Lung (tissue), 11 donors: ENCODE measurements at regions not wholly inside any gene's neighbourhood (a gene's known extent, or its start where the extent isn't known, plus 50 kb on each side); places are given as distances from the start of the nearest gene placed in this dataset.
"Not testable (repeated sequence)": the region's sequence is repeated elsewhere in the genome, so short reads cannot be mapped to it uniquely, and the experiment has no call there.

Source experiments
- ATAC-seq: fragments of 200-7000 bp; cut with Tn5 transposase; one replicate; pipeline ENCODE4 v1.9.1; 2020; ENCODE audit warnings: moderate number of reproducible peaks; ENCODE audit not compliant: insufficient read depth, low FRiP score
- DNase-seq, 3 donors: peaks; one replicate each; pipeline ENCODE4 v3.0.0-alpha.2; 2013 to 2017
- H3K27ac ChIP-seq, 2 donors: one replicate each; pipeline ENCODE4 v1.5.1; 2013; ENCODE audit warnings: mild to moderate bottlenecking in 2 of 2, moderate library complexity in 2 of 2, control low read depth in 1 of 2, inconsistent platforms in 1 of 2, low read depth in 1 of 2, low read length in 1 of 2
- H3K27me3 ChIP-seq, 3 donors: one replicate each; pipeline ENCODE4 v1.5.1; 2013; ENCODE audit warnings: low read length in 2 of 3; ENCODE audit not compliant: control insufficient read depth in 3 of 3, insufficient read depth in 3 of 3
- H3K36me3 ChIP-seq, 4 donors: one replicate each; pipeline ENCODE4 v1.5.1; 2013; ENCODE audit warnings: low read length in 4 of 4, mild to moderate bottlenecking in 1 of 4, moderate library complexity in 1 of 4; ENCODE audit not compliant: control insufficient read depth in 4 of 4, insufficient read depth in 4 of 4
- H3K4me1 ChIP-seq, 5 donors: one replicate each; pipeline ENCODE4 v1.5.1; 2013; ENCODE audit warnings: low read length in 5 of 5, mild to moderate bottlenecking in 2 of 5, moderate library complexity in 1 of 5; ENCODE audit not compliant: control insufficient read depth in 5 of 5, insufficient read depth in 5 of 5
- H3K4me3 ChIP-seq: one replicate; pipeline ENCODE4 v1.5.1; 2013; ENCODE audit warnings: mild to moderate bottlenecking, control low read depth, moderate library complexity
- H3K9ac ChIP-seq, 2 donors: one replicate each; pipeline ENCODE4 v1.5.1; 2013; ENCODE audit warnings: low read length in 2 of 2, control low read depth in 1 of 2; ENCODE audit not compliant: insufficient read depth in 1 of 2
- H3K9me3 ChIP-seq, 4 donors: one replicate each; pipeline ENCODE4 v1.5.1; 2013; ENCODE audit warnings: low read length in 3 of 4, mild to moderate bottlenecking in 1 of 4, moderate library complexity in 1 of 4; ENCODE audit not compliant: control insufficient read depth in 4 of 4, insufficient read depth in 3 of 4
- WGBS, 2 donors: extraction: QIAGEN DNeasy Blood & Tissue Kit; methylation state at CpG; one replicate each; pipeline ENCODE4 v1.1.7; 2013; 5-methylcytosine and 5-hydroxymethylcytosine counted together
- TF ChIP-seq, protein P1 (sequence below): IDR thresholded peaks from 2 replicates; pipeline ENCODE4 v1.5.1; 2012; ENCODE audit warnings: mild to moderate bottlenecking; ENCODE audit errors: control extremely low read depth, extremely low read depth
- donor health status: control.
- donor health status: control.
- donor health status: Bipolar disorder and iron deficiency.
- donor health status: healthy.
- donor health status: DM: yes; HTN: yes; CAD: no.

DNA sequence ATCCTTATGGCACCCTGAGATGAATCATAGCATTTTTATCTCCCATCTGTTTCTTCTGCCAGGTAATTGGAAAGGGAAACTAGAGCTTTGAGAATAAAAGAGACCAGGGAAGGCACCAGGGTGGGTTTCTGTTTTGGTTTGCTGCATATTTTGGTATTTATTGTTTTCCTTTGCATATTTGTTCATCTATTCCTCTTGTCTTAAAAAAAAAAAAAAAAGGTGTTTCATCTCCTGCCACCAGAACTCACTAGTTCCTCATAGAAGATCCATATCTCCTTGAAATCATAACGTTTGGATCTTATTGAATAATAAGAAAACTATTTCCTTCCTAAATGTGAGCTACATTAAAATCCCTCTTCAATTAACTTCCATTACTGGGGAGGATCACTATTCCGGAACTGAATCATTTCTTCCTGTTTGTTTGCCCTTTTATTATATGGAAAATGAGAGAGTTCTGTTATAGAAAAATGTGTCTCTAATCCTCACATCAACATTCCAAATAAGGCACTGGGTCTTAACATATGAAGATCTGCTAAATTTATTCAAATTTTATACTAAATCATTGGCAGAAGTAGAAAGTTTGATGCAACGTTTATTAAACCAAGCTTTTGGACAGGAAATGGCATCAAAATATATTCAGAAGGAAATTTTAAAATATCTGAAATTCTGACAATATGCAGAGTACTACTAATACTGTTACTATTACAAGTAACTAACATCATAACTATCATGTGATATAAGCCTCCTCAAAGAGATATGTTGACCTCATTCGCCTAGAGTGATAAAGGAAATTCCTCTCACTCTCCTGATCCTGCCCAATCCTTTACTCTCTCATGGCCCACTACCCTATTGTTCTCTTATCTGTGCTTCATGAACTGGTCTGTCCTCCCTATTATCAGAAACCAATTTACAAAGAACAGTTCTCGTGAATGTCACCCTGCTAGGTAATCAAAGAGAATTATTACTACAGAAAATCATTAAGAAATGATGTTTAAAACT is 229.4 kb upstream of the RSPO3 start:
- 70 to 76% methylated on average over 5 of the region's 5 CpGs for WGBS, 2 donors
- no peak overlapping the region for H3K9ac ChIP-seq
- no peak overlapping the region for H3K27ac ChIP-seq
- H3K27me3 ChIP-seq = no peaks in the 10 kb centered on the region
- ATAC-seq (no peak), DNase-seq (no peak)
- no peaks in the 10 kb centered on the region for H3K9me3 ChIP-seq
- peaks cover 0 to 4% (median 0%) of the 10 kb centered on the region in 5 donors for H3K4me1 ChIP-seq
- TF ChIP-seq, protein P1, sequence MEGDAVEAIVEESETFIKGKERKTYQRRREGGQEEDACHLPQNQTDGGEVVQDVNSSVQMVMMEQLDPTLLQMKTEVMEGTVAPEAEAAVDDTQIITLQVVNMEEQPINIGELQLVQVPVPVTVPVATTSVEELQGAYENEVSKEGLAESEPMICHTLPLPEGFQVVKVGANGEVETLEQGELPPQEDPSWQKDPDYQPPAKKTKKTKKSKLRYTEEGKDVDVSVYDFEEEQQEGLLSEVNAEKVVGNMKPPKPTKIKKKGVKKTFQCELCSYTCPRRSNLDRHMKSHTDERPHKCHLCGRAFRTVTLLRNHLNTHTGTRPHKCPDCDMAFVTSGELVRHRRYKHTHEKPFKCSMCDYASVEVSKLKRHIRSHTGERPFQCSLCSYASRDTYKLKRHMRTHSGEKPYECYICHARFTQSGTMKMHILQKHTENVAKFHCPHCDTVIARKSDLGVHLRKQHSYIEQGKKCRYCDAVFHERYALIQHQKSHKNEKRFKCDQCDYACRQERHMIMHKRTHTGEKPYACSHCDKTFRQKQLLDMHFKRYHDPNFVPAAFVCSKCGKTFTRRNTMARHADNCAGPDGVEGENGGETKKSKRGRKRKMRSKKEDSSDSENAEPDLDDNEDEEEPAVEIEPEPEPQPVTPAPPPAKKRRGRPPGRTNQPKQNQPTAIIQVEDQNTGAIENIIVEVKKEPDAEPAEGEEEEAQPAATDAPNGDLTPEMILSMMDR = no peak
- H3K36me3 ChIP-seq = no peaks in the 10 kb centered on the region
- no peak overlapping the region for H3K4me3 ChIP-seq

GRCh38 chr6:126890055-126890454 is 228.4 kb upstream of the RSPO3 start:
- ATAC-seq (no peak), DNase-seq (no peak)
- TF ChIP-seq, protein P1 = no peak
- H3K4me3 ChIP-seq = no peak overlapping the region
- H3K9me3 ChIP-seq = no peaks in the 10 kb centered on the region
- no peak overlapping the region for H3K9ac ChIP-seq
- H3K4me1 ChIP-seq = peaks cover 0 to 4% (median 0%) of the 10 kb centered on the region in 5 donors
- H3K36me3 ChIP-seq = no peaks in the 10 kb centered on the region
- no peak overlapping the region for H3K27ac ChIP-seq
- WGBS, 2 donors = 83 to 88% methylated on average over 2 of the region's 2 CpGs
- H3K27me3 ChIP-seq = no peaks in the 10 kb centered on the region

- Histone ChIP-seq H3K36me3 (no peaks in the 10 kb centered on the region), H3K9ac (no peak overlapping the region), H3K4me1 (peaks cover 0 to 4% (median 0%) of the 10 kb centered on the region in 5 donors), H3K27me3 (no peaks in the 10 kb centered on the region), H3K27ac (no peak overlapping the region), H3K9me3 (no peaks in the 10 kb centered on the region), H3K4me3 (no peak overlapping the region)
- WGBS, 2 donors = 79 to 84% methylated on average over 1 of the region's 1 CpG
- TF ChIP-seq, protein P1 = no peak
- no peak for DNase-seq
- no peak for ATAC-seq
Observed at GRCh38 chr6:126891158-126891557, 227.3 kb upstream of the RSPO3 start.

DNA sequence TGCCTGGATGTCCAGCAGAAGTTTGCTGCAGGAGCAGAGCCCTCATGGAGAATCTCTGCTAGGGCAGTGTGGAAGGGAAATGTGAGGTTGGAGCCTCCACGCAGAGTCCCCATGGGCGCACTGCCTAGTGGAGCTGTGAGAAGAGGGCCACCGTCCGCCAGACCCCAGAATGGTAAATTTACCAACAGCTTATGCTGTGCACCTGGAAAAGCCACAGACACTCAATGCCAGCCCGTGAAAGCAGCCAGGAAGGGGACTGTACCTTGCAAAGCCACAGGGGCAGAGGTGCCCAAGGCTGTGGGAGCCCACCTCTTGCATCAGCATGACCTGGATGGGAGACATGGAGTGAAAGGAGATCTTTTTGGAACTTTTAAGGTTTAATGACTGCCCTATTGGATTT is 225.6 kb upstream of the RSPO3 start:
- DNase-seq, H3K9me3 ChIP-seq, H3K27ac ChIP-seq, H3K4me1 ChIP-seq, H3K27me3 ChIP-seq, H3K36me3 ChIP-seq, H3K9ac ChIP-seq, ATAC-seq, H3K4me3 ChIP-seq: not testable (repeated sequence)
- 66 to 90% methylated on average over 5 of the region's 5 CpGs for WGBS, 2 donors
